Neuron (in vitro differentiated cells): ENCODE measurements at regions not wholly inside any gene's neighbourhood (a gene's known extent, or its start where the extent isn't known, plus 50 kb on each side); places are given as distances from the start of the nearest gene placed in this dataset.

Experiments
- H2AFZ ChIP-seq: one replicate; pipeline ENCODE4 v1.6.1; 2013; ENCODE audit warnings: low read depth, mild to moderate bottlenecking, inconsistent platforms, low read length, moderate library complexity
- H3K27me3 ChIP-seq: one replicate; pipeline ENCODE4 v1.6.1; 2013; ENCODE audit warnings: low read length; ENCODE audit not compliant: insufficient read depth
- H3K36me3 ChIP-seq: one replicate; pipeline ENCODE4 v1.6.1; 2013; ENCODE audit warnings: low read length; ENCODE audit not compliant: insufficient read depth
- H3K4me1 ChIP-seq: one replicate; pipeline ENCODE4 v1.6.1; 2013; ENCODE audit warnings: low read length; ENCODE audit not compliant: insufficient read depth
- H3K4me3 ChIP-seq: 2 replicates; pipeline ENCODE4 v1.5.1; 2013; ENCODE audit warnings: mild to moderate bottlenecking, low read length, moderate library complexity
- H3K9me3 ChIP-seq: one replicate; pipeline ENCODE4 v1.6.1; 2013; ENCODE audit warnings: low read length

DNA sequence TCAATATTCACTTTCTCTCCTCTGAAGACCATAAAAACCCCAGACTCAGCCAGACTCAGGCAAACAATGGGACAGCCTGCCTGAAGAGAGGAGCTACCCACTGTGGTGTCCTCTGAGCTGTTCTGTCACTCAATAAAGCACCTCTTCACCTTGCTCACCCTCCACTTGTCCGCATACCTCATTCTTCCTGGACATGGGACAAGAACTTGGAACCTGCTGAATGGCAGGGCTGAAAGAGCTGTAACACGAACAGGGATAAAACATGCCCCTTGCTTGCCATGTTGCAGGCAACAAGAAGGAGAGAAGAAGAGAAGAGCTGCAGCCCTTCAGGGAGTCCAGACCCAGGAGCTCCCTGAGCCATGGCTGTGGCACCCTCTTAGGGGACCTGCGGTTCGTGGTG, 86.8 kb upstream of the SEMA6A start:
- no peak overlapping the region for H2AFZ ChIP-seq
- no peak overlapping the region for H3K4me3 ChIP-seq
- peaks cover 5% of the 10 kb centered on the region for H3K4me1 ChIP-seq
- H3K27me3 ChIP-seq: no peaks in the 10 kb centered on the region
- H3K36me3 ChIP-seq: no peaks in the 10 kb centered on the region
- H3K9me3 ChIP-seq: peaks cover 15% of the 10 kb centered on the region

DNA sequence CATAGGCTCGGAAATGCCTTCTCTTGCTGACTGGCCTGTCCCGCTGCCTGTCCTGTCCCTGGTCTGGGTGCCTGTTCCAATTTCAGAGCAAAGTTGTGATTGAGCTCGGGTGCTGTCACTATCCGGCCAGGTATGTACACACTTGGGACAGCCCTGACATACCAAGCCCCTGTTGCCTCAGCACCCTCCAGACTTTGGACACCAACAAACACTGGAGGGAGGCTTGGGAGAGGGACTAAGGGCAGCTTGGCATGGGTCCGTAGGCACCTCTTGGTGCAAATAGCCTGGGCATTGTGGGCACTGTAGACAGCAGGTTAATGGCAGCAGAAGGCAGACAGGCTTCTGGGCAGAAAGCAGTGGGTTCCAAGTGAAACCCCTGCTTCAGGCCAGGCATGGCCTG, 86.3 kb upstream of the SEMA6A start:
- no peak overlapping the region for H2AFZ ChIP-seq
- no peak overlapping the region for H3K4me3 ChIP-seq
- peaks cover 15% of the 10 kb centered on the region for H3K9me3 ChIP-seq
- H3K36me3 ChIP-seq: no peaks in the 10 kb centered on the region
- peaks cover 5% of the 10 kb centered on the region for H3K4me1 ChIP-seq
- H3K27me3 ChIP-seq: no peaks in the 10 kb centered on the region

DNA sequence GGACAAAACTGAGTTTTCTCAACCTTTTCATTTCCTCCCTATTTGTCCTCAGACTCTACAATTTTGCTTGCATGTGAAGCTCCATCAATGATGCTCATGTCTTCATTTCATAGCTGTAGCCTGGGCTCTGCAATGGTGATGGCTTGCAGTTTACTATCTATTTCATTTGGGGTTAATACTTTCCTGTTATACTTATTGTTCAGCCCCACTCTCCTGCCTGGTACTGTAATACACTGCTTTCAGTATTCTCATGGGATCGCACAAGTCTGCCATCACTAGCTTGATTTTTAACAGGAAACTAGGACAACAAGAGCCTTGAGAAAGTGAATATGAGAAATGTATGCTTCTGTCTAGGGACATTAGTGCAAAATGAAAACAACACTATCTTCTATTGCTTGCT, 84.2 kb upstream of the SEMA6A start:
- Histone ChIP-seq H3K27me3 (no peaks in the 10 kb centered on the region), H3K36me3 (no peaks in the 10 kb centered on the region), H3K9me3 (peaks cover 15% of the 10 kb centered on the region), H2AFZ (no peak overlapping the region), H3K4me1 (peaks cover 10% of the 10 kb centered on the region), H3K4me3 (no peak overlapping the region)

DNA sequence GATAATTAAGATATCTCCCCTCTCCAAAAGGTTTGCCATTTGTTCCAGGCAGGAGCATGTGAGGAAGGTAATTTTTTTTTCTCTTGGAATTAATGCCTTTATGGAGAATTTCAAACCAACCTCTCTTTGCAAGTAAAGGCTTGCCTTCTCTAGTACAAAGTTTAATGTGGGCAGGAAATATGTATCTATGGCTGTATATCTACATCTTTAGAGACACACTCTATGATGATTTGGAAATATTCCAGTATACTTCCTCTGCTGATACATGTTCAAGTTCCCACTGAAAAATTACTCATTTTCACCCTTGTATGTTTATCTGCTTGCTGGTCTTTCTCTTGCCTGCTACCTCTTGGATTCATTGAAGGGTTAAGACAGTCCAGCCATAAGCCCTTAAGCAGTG, 83.5 kb upstream of the SEMA6A start:
- Histone ChIP-seq H3K9me3 (peaks cover 15% of the 10 kb centered on the region), H3K4me1 (peaks cover 16% of the 10 kb centered on the region), H3K4me3 (no peak overlapping the region), H3K27me3 (no peaks in the 10 kb centered on the region), H3K36me3 (no peaks in the 10 kb centered on the region), H2AFZ (no peak overlapping the region)

DNA sequence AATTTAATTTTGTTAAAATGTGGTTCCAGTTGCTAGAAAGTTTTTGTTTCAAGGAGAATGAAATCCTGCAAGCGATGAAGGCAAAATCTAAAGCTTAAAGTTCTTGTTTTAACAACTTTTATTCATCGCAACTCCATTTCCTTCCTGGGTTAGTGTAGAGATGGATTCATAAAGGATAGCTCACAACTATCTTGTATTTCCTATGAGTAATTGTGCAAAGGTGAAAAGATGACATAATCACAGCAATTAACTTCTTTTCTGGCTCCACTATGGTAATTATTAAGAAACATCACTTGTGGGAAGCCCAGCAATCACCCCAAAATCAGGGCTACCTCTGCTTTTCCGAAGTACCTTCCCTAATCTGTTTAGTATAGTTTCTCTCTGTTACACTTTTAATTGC, 80.8 kb upstream of the SEMA6A start:
- Histone ChIP-seq H3K27me3 (no peaks in the 10 kb centered on the region), H3K36me3 (no peaks in the 10 kb centered on the region)

DNA sequence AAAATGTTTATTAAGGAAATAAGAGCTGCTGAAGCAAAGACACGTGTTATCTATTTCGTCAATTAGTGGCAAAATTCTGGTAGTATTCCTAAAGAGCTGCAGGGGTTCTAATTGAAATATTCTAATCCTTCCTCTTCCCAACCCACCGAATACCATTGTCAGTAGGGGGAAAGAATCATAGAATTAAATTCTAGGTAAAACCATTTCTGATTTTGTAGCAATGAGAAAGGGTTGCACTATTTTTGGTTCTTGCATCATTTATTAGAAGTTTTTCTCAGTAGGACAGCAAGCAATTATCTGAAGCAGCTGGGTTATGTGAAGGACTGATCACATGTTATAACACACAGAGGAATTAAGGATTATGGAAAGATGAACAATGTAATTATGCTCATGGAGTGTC, 80.3 kb upstream of the SEMA6A start:
- Histone ChIP-seq H3K4me3 (no peak overlapping the region), H2AFZ (no peak overlapping the region), H3K36me3 (no peaks in the 10 kb centered on the region), H3K27me3 (no peaks in the 10 kb centered on the region), H3K9me3 (no peaks in the 10 kb centered on the region), H3K4me1 (peaks cover 36% of the 10 kb centered on the region)

More for the DNA sequence above, 80.8 kb upstream of the SEMA6A start:
- Histone ChIP-seq H3K9me3 (peaks cover under 1% of the 10 kb centered on the region), H3K4me1 (peaks cover 36% of the 10 kb centered on the region), H3K4me3 (no peak overlapping the region), H2AFZ (no peak overlapping the region)

DNA sequence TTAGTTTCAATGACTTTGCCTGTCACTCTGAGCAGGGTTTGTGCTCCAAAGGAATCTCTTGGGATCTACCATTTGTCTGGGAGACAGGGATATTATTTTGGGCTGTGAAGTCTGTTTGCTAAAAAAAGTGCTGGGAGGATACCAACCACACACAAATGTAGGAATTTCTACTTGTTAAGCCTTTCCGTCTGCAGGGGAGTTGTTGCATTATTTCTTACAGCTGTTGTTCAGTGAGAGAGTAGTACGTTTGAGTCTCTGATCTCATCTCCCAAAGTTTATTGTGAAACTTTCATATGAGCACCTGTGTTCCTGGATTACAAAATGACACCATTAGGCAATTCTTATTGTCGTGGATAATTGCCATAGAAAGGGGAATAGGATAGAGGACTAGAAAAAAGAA, 78.3 kb upstream of the SEMA6A start:
- no peaks in the 10 kb centered on the region for H3K36me3 ChIP-seq
- no peaks in the 10 kb centered on the region for H3K27me3 ChIP-seq
- no peaks in the 10 kb centered on the region for H3K9me3 ChIP-seq
- H3K4me3 ChIP-seq: peak overlapping the region; percentile 21
- H2AFZ ChIP-seq: peak overlapping the region; percentile 69
- H3K4me1 ChIP-seq: peaks cover 31% of the 10 kb centered on the region

DNA sequence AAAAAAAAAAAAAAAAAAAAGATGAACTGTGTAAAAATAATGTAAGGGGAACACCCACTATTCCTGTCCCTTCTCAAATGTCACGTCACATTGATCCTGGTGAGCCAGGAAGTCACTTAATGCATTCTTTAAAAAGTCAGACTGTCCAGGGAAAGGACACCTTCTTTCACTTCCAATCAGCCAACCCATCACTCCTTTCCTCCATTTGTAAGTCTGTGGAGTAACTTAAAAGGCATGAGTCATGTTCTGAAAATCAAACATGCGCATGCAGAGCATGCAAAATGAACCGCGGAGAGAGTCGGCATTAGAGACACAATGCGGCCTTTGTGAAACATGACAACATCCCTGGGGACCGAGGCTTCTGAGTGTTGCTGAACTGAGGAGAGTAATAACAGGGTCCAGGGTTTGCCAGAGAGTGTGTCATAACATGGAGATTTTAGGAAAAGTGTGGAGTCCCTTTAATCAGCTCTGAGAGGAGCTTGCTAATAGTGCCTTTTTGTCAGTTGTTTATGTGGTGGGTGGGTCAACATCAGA, 77.6 kb upstream of the SEMA6A start:
- Histone ChIP-seq H3K4me3 (peak overlapping the region; percentile 21), H3K36me3 (no peaks in the 10 kb centered on the region), H3K4me1 (peaks cover 31% of the 10 kb centered on the region), H3K9me3 (no peaks in the 10 kb centered on the region), H2AFZ (peak overlapping the region; percentile 69), H3K27me3 (no peaks in the 10 kb centered on the region)

DNA sequence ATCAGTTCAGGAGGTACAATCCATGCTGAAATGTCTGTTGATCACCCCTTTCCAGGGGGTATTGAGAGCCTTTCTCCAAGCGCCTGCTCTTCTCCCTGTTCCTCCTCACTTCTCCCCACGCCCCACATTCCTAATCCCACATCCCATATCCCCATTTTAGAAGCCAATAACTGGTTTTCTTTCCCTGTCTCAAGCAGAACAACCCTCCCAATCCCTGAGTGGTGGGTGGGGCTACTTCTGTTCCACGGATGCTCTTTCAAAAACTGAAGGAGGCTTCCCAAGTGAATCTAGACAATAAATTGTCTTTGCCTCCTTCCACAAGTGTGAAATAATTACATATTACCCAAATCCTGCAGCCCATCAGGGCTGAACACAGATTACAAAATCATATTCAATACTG, 77.0 kb upstream of the SEMA6A start:
- Histone ChIP-seq H3K4me3 (peak overlapping the region; percentile 20), H2AFZ (peak overlapping the region; percentile 53), H3K27me3 (no peaks in the 10 kb centered on the region), H3K9me3 (no peaks in the 10 kb centered on the region), H3K36me3 (no peaks in the 10 kb centered on the region), H3K4me1 (peaks cover 31% of the 10 kb centered on the region)

DNA sequence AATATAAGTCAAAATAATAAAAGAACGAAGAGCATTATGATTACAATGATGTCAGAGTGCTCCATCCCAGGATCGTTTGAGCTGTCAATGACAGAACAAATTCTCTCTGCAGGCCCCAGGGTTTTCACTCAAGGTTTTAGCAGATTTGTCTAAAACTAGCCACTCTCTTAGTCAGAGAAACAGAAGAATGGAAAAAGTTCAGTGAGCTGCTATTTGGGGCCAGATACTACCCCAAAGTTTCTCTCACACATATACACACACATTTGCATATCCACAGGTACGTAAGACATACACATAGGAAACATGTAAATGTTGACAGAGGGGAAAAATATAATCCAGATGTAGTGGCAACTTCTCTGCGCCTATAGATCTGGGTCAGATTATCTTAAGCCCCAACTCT, 76.3 kb upstream of the SEMA6A start:
- peaks cover 31% of the 10 kb centered on the region for H3K4me1 ChIP-seq
- no peaks in the 10 kb centered on the region for H3K9me3 ChIP-seq
- H3K27me3 ChIP-seq: no peaks in the 10 kb centered on the region
- H2AFZ ChIP-seq: no peak overlapping the region
- no peak overlapping the region for H3K4me3 ChIP-seq
- no peaks in the 10 kb centered on the region for H3K36me3 ChIP-seq

DNA sequence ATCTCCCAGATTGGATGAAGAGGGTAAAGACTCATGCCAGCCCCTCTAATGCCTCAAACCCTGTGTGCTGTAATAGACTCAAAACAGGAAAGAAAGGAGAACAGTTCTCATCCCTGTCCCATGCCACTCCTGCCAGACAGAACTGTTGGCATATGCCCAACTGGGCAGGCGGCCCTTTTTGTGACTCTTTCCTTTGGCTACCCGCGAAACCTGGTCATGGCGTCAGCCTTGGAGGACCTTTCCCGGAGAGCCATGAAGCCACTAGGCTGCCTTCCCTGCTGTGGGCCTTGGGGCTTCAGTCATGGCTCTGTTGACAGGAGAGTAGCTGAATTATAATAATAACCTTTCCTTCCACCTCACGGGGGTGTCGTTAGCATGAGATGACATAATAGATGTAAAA, 75.9 kb upstream of the SEMA6A start:
- Histone ChIP-seq H3K4me3 (no peak overlapping the region), H3K27me3 (no peaks in the 10 kb centered on the region), H3K36me3 (no peaks in the 10 kb centered on the region), H2AFZ (no peak overlapping the region), H3K4me1 (peaks cover 31% of the 10 kb centered on the region), H3K9me3 (no peaks in the 10 kb centered on the region)

DNA sequence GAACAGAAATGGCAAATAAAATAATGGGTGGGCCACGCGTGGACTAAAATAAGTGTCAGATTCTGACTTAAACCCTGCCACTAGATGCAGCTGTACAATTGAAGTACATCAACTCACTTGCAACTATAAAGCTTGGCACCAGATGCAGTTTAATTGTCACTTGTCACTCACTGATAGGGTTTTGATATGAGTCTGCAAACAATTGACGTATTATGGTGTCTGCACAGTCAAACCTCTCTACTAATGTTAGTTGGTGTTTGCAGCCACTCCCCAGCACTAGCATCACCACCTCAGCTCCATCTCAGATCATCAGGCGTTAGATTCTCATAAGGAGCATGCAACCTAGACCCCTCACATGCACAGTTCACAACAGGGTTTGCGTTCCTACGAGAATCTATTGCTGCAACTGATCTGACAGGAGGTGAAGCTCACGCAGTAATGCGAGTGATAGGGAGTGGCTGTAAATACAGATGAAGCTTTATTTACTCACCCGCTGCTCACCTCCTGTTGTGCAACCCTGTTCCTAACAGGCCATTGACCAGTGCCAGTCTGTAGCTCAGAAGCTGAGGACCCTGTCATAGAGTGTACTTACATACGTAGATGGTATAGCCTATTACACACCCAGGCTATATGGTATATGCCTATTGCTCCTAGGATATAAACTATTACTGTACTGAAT, 72.1 kb upstream of the SEMA6A start:
- no peak overlapping the region for H3K4me3 ChIP-seq
- peaks cover 8% of the 10 kb centered on the region for H3K4me1 ChIP-seq
- H3K27me3 ChIP-seq: no peaks in the 10 kb centered on the region
- H2AFZ ChIP-seq: no peak overlapping the region
- H3K36me3 ChIP-seq: no peaks in the 10 kb centered on the region
- H3K9me3 ChIP-seq: no peaks in the 10 kb centered on the region

DNA sequence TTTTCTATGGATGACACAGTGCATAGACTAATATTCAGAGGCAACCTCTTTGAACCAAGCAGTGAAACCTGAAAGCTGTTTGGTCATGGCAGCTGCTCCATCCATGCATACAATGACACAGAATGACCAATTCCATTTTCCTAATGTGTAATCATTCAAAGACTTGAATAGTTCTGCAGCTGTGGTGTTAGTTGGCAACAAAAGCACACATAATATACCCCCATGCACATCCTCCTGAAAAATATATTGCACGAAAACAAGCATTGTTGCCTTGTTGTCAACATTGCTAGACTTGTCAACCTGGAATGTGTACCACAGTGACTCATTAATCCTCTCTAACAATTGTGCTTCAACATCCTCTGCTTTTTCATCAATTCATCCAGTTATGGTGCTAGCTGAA, 71.0 kb upstream of the SEMA6A start:
- H3K27me3 ChIP-seq: no peaks in the 10 kb centered on the region
- no peaks in the 10 kb centered on the region for H3K36me3 ChIP-seq
- no peaks in the 10 kb centered on the region for H3K4me1 ChIP-seq
- no peak overlapping the region for H2AFZ ChIP-seq
- no peak overlapping the region for H3K4me3 ChIP-seq
- H3K9me3 ChIP-seq: no peaks in the 10 kb centered on the region

DNA sequence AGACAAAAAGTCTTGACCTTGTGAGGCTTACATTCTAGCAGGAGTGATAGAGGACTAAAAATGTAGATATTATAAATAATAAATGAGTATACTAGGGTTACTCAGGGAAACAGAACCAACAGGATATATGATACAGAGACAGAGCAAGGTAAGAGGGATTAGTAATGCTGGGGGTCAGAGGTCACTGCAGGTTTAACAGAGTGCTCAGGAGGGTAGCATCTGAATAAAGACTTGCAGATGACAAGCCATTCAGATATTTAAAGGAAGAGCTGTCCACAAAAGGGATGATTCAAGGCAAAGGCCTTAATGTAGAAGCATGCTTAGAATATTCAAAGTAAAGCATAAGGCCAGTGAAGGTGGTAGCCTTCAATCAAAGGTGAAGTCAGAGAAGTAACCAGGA, 65.6 kb upstream of the SEMA6A start:
- Histone ChIP-seq H3K27me3 (no peaks in the 10 kb centered on the region), H3K9me3 (no peaks in the 10 kb centered on the region), H3K4me1 (no peaks in the 10 kb centered on the region), H3K36me3 (no peaks in the 10 kb centered on the region), H3K4me3 (no peak overlapping the region), H2AFZ (no peak overlapping the region)
